ENCODE measurements at regions not wholly inside any gene's neighbourhood (a gene's known extent, or its start where the extent isn't known, plus 50 kb on each side); places are given as distances from the start of the nearest gene placed in this dataset.
A peak's percentile ranks its signal among the peaks of the same experiment; 100 is the strongest.

- H3K4me1 ChIP-seq = no peaks in the 10 kb centered on the region
- no peaks in the 10 kb centered on the region for H3K9me3 ChIP-seq
- TF ChIP-seq, protein P1, sequence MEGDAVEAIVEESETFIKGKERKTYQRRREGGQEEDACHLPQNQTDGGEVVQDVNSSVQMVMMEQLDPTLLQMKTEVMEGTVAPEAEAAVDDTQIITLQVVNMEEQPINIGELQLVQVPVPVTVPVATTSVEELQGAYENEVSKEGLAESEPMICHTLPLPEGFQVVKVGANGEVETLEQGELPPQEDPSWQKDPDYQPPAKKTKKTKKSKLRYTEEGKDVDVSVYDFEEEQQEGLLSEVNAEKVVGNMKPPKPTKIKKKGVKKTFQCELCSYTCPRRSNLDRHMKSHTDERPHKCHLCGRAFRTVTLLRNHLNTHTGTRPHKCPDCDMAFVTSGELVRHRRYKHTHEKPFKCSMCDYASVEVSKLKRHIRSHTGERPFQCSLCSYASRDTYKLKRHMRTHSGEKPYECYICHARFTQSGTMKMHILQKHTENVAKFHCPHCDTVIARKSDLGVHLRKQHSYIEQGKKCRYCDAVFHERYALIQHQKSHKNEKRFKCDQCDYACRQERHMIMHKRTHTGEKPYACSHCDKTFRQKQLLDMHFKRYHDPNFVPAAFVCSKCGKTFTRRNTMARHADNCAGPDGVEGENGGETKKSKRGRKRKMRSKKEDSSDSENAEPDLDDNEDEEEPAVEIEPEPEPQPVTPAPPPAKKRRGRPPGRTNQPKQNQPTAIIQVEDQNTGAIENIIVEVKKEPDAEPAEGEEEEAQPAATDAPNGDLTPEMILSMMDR (IDR thresholded peaks at IDR 0.05) = no peak
- no peak overlapping the region for H3K27ac ChIP-seq
- intact Hi-C loops (cut with DNase I) = no loop called here
- DNase-seq (no peak), ATAC-seq (no peak)
- no peak overlapping the region for H3K4me3 ChIP-seq
- no peaks in the 10 kb centered on the region for H3K27me3 ChIP-seq
- H3K36me3 ChIP-seq = no peaks in the 10 kb centered on the region
These were observed 878.4 kb upstream of the NEGR1 start for GRCh38 chr1:73160759-73161158.

DNA sequence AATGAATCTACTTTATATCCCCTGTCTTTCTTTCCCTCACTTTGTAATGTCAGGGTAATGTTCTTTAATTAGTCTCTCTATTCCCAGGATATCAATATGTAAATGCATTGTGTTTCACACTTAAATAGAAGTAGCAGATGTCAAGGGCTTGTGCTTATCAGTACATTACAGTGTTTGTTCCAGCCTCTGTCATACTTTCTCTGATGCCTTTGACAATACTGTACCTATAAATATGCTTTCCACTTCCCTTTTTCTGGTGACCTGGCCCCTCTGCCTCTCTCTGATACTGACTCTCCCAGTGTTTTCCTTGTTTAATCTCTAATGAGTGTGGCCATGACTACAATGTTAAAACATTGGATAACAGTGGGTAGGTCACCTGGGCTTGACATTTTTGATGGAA, 862.0 kb upstream of the NEGR1 start:
- Histone ChIP-seq H3K9me3 (no peaks in the 10 kb centered on the region), H3K4me3 (no peak overlapping the region), H3K36me3 (no peaks in the 10 kb centered on the region), H3K27me3 (no peaks in the 10 kb centered on the region), H3K27ac (no peak overlapping the region), H3K4me1 (no peaks in the 10 kb centered on the region)
- no peak for ATAC-seq
- TF ChIP-seq, protein P1 (IDR thresholded peaks at IDR 0.05) = no peak
- intact Hi-C loops (cut with DNase I) = no loop called here
- no peak for DNase-seq

DNA sequence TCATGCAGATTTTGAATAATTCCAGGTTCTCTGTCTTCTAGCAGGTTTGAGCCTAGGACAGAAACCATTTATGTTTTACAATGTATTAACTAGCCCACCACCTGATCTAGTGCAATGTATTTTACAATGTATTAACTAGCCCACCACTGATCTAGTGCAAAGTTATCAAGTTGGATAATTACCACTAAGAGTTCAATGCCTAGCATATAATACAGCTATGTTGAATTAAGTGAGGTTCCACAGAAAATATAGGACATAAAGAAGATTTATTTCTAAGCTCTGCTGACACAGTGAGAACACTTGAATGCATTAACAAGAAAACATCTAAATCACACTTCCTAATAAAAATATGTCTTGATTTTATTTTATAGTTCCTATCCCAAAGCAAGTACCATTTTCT, 854.6 kb upstream of the NEGR1 start:
- H3K9me3 ChIP-seq = no peaks in the 10 kb centered on the region
- no peaks in the 10 kb centered on the region for H3K27me3 ChIP-seq
- ATAC-seq (no peak), DNase-seq (no peak)
- H3K36me3 ChIP-seq = no peaks in the 10 kb centered on the region
- H3K27ac ChIP-seq = no peak overlapping the region
- no peak overlapping the region for H3K4me3 ChIP-seq
- intact Hi-C loops (cut with DNase I) = no loop called here
- TF ChIP-seq, protein P1 (IDR thresholded peaks at IDR 0.05) = no peak
- H3K4me1 ChIP-seq = no peaks in the 10 kb centered on the region

DNA sequence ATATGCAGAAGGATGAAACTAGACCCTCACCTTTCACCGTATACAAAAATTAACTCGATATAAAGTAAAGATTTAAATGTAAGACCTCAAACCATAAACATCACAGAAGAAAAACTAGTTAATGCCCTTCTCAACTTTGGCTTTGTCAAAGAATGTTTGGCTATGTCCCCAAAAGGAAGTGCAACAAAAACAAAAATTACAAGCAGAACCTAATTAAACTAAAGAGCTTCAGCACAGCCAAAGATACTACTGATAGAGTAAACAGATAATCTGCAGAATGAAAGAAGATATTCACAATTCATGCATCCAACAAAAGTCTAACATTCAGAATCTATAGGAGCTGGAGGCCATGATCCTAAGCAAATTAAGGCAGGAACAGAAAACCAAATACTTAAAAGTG, 824.6 kb upstream of the NEGR1 start:
- intact Hi-C loops (cut with DNase I) = no loop called here
- H3K9me3 ChIP-seq = no peaks in the 10 kb centered on the region
- no peak for ATAC-seq
- no peak for DNase-seq
- TF ChIP-seq, protein P1 (IDR thresholded peaks at IDR 0.05) = no peak
- no peak overlapping the region for H3K27ac ChIP-seq
- no peaks in the 10 kb centered on the region for H3K27me3 ChIP-seq
- H3K4me3 ChIP-seq = no peak overlapping the region
- H3K4me1 ChIP-seq = no peaks in the 10 kb centered on the region
- H3K36me3 ChIP-seq = no peaks in the 10 kb centered on the region

DNA sequence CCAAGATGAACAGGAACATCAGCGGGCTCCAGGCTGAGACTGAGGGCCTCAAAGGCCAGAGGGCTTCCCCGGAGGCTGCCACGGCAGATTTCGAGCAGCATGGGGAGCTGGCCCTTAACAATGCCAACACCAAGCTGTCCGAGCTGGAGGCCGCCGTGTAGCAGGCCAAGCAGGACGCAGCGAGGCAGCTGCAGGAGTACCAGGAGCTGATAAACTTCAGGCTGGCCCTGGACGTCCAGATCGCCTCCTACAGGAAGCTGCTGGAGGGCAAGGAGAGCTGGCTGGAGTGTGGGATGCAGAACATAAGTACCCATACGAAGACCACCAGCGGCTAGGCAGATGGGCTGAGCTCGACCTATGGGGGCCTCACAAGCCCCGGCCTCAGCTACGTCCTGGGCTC, 823.4 kb upstream of the NEGR1 start:
- Histone ChIP-seq H3K36me3 (no peaks in the 10 kb centered on the region), H3K9me3 (no peaks in the 10 kb centered on the region), H3K27me3 (no peaks in the 10 kb centered on the region), H3K27ac (no peak overlapping the region), H3K4me3 (no peak overlapping the region), H3K4me1 (no peaks in the 10 kb centered on the region)
- intact Hi-C loops (cut with DNase I) = no loop called here
- TF ChIP-seq, protein P1 (IDR thresholded peaks at IDR 0.05) = no peak
- DNase-seq = peak; percentile 50
- no peak for ATAC-seq

- no peaks in the 10 kb centered on the region for H3K9me3 ChIP-seq
- intact Hi-C loops (cut with DNase I) = no loop called here
- ATAC-seq (no peak), DNase-seq (peak; percentile 53)
- TF ChIP-seq, protein P1 (IDR thresholded peaks at IDR 0.05) = no peak
- no peak overlapping the region for H3K4me3 ChIP-seq
- H3K36me3 ChIP-seq = no peaks in the 10 kb centered on the region
- H3K4me1 ChIP-seq = no peaks in the 10 kb centered on the region
- no peak overlapping the region for H3K27ac ChIP-seq
- H3K27me3 ChIP-seq = no peaks in the 10 kb centered on the region
These were observed 822.4 kb upstream of the NEGR1 start for GRCh38 chr1:73104749-73105148.
